Neural progenitor cell (in vitro differentiated cells): ENCODE measurements at regions not wholly inside any gene's neighbourhood (a gene's known extent, or its start where the extent isn't known, plus 50 kb on each side); places are given as distances from the start of the nearest gene placed in this dataset.

Experiments
- CTCF ChIP-seq: fragments of 200-600 bp; sonication (generic); IDR thresholded peaks from 2 replicates; pipeline ENCODE4 v1.5.1; 2017; ENCODE audit warnings: antibody characterized with exemption, mild to moderate bottlenecking
- EZH2 ChIP-seq: fragments of 200-600 bp; sonication (generic); IDR thresholded peaks from 2 replicates; pipeline ENCODE4 v1.6.1; 2017; ENCODE audit warnings: antibody characterized with exemption, mild to moderate bottlenecking, moderate library complexity
- EZH2phosphoT487 ChIP-seq: fragments of 200-600 bp; sonication (generic); IDR thresholded peaks from 2 replicates; pipeline ENCODE4 v1.6.1; 2017; ENCODE audit warnings: antibody characterized with exemption

- no peak for TF ChIP-seq CTCF
- no peak for TF ChIP-seq EZH2phosphoT487
- TF ChIP-seq EZH2, result no peak
These were observed 505.6 kb downstream of the STIM2 start for GRCh38 chr4:27366104-27366823.
